ENCODE measurements at regions not wholly inside any gene's neighbourhood (a gene's known extent, or its start where the extent isn't known, plus 50 kb on each side); places are given as distances from the start of the nearest gene placed in this dataset.

DNA sequence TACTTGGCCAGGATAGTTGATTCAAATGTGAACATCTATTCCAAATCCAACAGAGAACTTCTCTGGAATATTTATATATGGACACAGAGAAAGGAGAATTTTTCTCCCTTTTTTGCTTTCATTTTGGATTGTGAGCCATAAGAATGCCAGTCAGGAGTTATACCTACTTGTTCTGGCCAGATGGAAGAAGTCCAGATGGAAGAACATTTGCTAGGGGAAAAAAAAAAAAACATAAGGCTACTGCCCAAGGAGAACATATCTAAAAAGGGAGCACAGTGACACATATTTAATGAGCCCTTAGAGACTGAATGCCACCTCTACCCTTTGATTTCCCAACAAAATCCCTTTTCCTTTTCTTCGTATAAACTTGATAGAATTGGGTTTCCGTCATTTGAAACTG, 61.7 kb upstream of the PPP2R2B start:
- TF ChIP-seq, protein P1, sequence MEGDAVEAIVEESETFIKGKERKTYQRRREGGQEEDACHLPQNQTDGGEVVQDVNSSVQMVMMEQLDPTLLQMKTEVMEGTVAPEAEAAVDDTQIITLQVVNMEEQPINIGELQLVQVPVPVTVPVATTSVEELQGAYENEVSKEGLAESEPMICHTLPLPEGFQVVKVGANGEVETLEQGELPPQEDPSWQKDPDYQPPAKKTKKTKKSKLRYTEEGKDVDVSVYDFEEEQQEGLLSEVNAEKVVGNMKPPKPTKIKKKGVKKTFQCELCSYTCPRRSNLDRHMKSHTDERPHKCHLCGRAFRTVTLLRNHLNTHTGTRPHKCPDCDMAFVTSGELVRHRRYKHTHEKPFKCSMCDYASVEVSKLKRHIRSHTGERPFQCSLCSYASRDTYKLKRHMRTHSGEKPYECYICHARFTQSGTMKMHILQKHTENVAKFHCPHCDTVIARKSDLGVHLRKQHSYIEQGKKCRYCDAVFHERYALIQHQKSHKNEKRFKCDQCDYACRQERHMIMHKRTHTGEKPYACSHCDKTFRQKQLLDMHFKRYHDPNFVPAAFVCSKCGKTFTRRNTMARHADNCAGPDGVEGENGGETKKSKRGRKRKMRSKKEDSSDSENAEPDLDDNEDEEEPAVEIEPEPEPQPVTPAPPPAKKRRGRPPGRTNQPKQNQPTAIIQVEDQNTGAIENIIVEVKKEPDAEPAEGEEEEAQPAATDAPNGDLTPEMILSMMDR (conservative IDR thresholded peaks at IDR 0.05; ENCODE audit: low read depth, low read length): no peak
- no peak for TF ChIP-seq EZH2 (IDR thresholded peaks at IDR 0.05; ENCODE audit: low read length, unreplicated experiment)

Data from PC-3 (cell line).